ENCODE measurements at regions not wholly inside any gene's neighbourhood (a gene's known extent, or its start where the extent isn't known, plus 50 kb on each side); places are given as distances from the start of the nearest gene placed in this dataset.

DNA sequence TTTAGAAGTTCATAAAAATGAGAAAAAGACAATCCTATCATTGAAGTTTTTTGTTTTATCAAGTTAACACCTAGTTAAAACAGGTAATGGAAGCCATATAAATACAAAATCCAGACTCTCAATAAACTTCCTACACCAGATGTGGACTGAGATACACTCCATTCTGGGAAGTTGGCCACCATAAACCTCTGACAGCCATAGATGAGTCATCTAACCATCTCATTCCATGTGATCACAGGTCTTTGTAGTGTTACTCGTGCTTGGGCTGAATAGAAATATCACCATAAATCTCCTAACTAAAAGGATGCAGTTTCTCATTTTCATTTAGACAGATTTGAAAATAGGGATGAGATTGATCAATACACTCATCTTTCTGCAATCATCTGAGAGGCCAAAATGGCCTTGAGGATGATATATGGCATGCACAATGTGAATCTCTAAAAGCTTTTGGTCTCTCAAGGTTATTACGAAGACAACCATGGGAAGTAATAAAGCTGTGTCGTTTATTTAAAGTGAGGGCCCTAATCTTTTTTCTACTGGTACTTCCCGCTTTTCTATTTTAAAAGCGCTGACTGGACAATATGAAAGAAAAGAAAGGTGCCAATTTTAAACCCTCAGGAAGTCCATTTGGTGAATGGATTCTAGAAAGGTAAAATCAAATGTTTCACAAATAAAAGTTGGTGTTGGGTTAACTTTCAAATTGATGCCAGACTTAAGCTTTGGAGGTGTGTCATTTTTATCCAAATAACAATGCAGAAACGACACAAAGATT is 155.5 kb downstream of the POLR2M start:
- TF ChIP-seq CTCF (IDR thresholded peaks at IDR 0.05) (no peak), ZBTB21 (CRISPR knock-in tag; IDR thresholded peaks at IDR 0.05; ENCODE audit: borderline replicate concordance) (no peak), SP1 (CRISPR knock-in tag; conservative IDR thresholded peaks at IDR 0.05) (no peak), CREB1 (CRISPR knock-in tag; IDR thresholded peaks at IDR 0.05) (no peak), FOXK1 (CRISPR knock-in tag; IDR thresholded peaks at IDR 0.05) (no peak), E2F1 (CRISPR knock-in tag; IDR thresholded peaks at IDR 0.05) (no peak)
- TF ChIP-seq, protein P1, sequence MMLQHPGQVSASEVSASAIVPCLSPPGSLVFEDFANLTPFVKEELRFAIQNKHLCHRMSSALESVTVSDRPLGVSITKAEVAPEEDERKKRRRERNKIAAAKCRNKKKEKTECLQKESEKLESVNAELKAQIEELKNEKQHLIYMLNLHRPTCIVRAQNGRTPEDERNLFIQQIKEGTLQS (CRISPR knock-in tag; conservative IDR thresholded peaks at IDR 0.05) = no peak
- TF ChIP-seq, protein P2, sequence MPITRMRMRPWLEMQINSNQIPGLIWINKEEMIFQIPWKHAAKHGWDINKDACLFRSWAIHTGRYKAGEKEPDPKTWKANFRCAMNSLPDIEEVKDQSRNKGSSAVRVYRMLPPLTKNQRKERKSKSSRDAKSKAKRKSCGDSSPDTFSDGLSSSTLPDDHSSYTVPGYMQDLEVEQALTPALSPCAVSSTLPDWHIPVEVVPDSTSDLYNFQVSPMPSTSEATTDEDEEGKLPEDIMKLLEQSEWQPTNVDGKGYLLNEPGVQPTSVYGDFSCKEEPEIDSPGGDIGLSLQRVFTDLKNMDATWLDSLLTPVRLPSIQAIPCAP (CRISPR knock-in tag; IDR thresholded peaks at IDR 0.05) = no peak
- TF ChIP-seq, protein P3, sequence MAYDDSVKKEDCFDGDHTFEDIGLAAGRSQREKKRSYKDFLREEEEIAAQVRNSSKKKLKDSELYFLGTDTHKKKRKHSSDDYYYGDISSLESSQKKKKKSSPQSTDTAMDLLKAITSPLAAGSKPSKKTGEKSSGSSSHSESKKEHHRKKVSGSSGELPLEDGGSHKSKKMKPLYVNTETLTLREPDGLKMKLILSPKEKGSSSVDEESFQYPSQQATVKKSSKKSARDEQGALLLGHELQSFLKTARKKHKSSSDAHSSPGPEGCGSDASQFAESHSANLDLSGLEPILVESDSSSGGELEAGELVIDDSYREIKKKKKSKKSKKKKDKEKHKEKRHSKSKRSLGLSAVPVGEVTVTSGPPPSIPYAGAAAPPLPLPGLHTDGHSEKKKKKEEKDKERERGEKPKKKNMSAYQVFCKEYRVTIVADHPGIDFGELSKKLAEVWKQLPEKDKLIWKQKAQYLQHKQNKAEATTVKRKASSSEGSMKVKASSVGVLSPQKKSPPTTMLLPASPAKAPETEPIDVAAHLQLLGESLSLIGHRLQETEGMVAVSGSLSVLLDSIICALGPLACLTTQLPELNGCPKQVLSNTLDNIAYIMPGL (CRISPR knock-in tag; IDR thresholded peaks at IDR 0.05) = no peak
- TF ChIP-seq, protein P4, sequence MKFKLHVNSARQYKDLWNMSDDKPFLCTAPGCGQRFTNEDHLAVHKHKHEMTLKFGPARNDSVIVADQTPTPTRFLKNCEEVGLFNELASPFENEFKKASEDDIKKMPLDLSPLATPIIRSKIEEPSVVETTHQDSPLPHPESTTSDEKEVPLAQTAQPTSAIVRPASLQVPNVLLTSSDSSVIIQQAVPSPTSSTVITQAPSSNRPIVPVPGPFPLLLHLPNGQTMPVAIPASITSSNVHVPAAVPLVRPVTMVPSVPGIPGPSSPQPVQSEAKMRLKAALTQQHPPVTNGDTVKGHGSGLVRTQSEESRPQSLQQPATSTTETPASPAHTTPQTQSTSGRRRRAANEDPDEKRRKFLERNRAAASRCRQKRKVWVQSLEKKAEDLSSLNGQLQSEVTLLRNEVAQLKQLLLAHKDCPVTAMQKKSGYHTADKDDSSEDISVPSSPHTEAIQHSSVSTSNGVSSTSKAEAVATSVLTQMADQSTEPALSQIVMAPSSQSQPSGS (CRISPR knock-in tag; IDR thresholded peaks at IDR 0.05; ENCODE audit: borderline replicate concordance, low read depth) = no peak
- TF ChIP-seq, protein P5, sequence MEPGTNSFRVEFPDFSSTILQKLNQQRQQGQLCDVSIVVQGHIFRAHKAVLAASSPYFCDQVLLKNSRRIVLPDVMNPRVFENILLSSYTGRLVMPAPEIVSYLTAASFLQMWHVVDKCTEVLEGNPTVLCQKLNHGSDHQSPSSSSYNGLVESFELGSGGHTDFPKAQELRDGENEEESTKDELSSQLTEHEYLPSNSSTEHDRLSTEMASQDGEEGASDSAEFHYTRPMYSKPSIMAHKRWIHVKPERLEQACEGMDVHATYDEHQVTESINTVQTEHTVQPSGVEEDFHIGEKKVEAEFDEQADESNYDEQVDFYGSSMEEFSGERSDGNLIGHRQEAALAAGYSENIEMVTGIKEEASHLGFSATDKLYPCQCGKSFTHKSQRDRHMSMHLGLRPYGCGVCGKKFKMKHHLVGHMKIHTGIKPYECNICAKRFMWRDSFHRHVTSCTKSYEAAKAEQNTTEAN (CRISPR knock-in tag; IDR thresholded peaks at IDR 0.05) = no peak
- TF ChIP-seq, protein P6, sequence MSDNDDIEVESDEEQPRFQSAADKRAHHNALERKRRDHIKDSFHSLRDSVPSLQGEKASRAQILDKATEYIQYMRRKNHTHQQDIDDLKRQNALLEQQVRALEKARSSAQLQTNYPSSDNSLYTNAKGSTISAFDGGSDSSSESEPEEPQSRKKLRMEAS (CRISPR knock-in tag; IDR thresholded peaks at IDR 0.05) = no peak
- TF ChIP-seq, protein P7, sequence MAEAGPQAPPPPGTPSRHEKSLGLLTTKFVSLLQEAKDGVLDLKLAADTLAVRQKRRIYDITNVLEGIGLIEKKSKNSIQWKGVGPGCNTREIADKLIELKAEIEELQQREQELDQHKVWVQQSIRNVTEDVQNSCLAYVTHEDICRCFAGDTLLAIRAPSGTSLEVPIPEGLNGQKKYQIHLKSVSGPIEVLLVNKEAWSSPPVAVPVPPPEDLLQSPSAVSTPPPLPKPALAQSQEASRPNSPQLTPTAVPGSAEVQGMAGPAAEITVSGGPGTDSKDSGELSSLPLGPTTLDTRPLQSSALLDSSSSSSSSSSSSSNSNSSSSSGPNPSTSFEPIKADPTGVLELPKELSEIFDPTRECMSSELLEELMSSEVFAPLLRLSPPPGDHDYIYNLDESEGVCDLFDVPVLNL (CRISPR knock-in tag; IDR thresholded peaks at IDR 0.05; ENCODE audit: borderline replicate concordance, low read depth) = no peak

All from WTC11 (cell line).